ENCODE measurements at regions not wholly inside any gene's neighbourhood (a gene's known extent, or its start where the extent isn't known, plus 50 kb on each side); places are given as distances from the start of the nearest gene placed in this dataset.
"Not testable (repeated sequence)": the region's sequence is repeated elsewhere in the genome, so short reads cannot be mapped to it uniquely, and the experiment has no call there.

GRCh38 chr3:177465257-177465642 lies 268.0 kb upstream of the TBL1XR1 start:
- DNase-seq (ENCODE audit: low read depth), result no peak
- no peak for TF ChIP-seq CTCF (IDR thresholded peaks at IDR 0.05; ENCODE audit: low read depth, low read length, missing control alignments)
- no peak overlapping the region for H3K4me3 ChIP-seq (ENCODE audit: low read depth, low read length)

GRCh38 chr3:177466074-177466473 lies 268.8 kb upstream of the TBL1XR1 start:
- H3K4me3 ChIP-seq (ENCODE audit: low read depth, low read length), result no peak overlapping the region
- no peak for DNase-seq (ENCODE audit: low read depth)
- TF ChIP-seq CTCF (IDR thresholded peaks at IDR 0.05; ENCODE audit: low read depth, low read length, missing control alignments), result no peak

- not testable (repeated sequence) for H3K4me3 ChIP-seq (ENCODE audit: low read depth, low read length); DNase-seq (ENCODE audit: low read depth)
These were observed 269.3 kb upstream of the TBL1XR1 start for GRCh38 chr3:177466622-177467021.

- TF ChIP-seq CTCF (IDR thresholded peaks at IDR 0.05; ENCODE audit: low read depth, low read length, missing control alignments), result no peak
- H3K4me3 ChIP-seq (ENCODE audit: low read depth, low read length), result no peak overlapping the region
- no peak for DNase-seq (ENCODE audit: low read depth)
These were observed 270.1 kb upstream of the TBL1XR1 start for GRCh38 chr3:177467247-177467985.

GRCh38 chr3:177468331-177468730 lies 271.0 kb upstream of the TBL1XR1 start:
- DNase-seq (ENCODE audit: low read depth), result no peak
- TF ChIP-seq CTCF (IDR thresholded peaks at IDR 0.05; ENCODE audit: low read depth, low read length, missing control alignments), result no peak
- H3K4me3 ChIP-seq (ENCODE audit: low read depth, low read length), result no peak overlapping the region

- no peak for DNase-seq (ENCODE audit: low read depth)
- no peak overlapping the region for H3K4me3 ChIP-seq (ENCODE audit: low read depth, low read length)
- TF ChIP-seq CTCF (IDR thresholded peaks at IDR 0.05; ENCODE audit: low read depth, low read length, missing control alignments), result no peak
These were observed 271.5 kb upstream of the TBL1XR1 start for GRCh38 chr3:177468816-177469215.

- no peak overlapping the region for H3K4me3 ChIP-seq (ENCODE audit: low read depth, low read length)
- no peak for TF ChIP-seq CTCF (IDR thresholded peaks at IDR 0.05; ENCODE audit: low read depth, low read length, missing control alignments)
- no peak for DNase-seq (ENCODE audit: low read depth)
These were observed 271.9 kb upstream of the TBL1XR1 start for GRCh38 chr3:177469216-177469615.

Data from GM12864 (cell line).